Mucosa of gallbladder (tissue), 1 donor: ENCODE measurements at regions not wholly inside any gene's neighbourhood (a gene's known extent, or its start where the extent isn't known, plus 50 kb on each side); places are given as distances from the start of the nearest gene placed in this dataset.
"Not testable (repeated sequence)": the region's sequence is repeated elsewhere in the genome, so short reads cannot be mapped to it uniquely, and the experiment has no call there.

Experiments
- DNase-seq: peaks from one replicate; pipeline ENCODE4 v3.0.0-alpha.2; 2020; ENCODE audit warnings: low spot score
- donor health status: DM: no; HTN: no; CAD: no.

DNA sequence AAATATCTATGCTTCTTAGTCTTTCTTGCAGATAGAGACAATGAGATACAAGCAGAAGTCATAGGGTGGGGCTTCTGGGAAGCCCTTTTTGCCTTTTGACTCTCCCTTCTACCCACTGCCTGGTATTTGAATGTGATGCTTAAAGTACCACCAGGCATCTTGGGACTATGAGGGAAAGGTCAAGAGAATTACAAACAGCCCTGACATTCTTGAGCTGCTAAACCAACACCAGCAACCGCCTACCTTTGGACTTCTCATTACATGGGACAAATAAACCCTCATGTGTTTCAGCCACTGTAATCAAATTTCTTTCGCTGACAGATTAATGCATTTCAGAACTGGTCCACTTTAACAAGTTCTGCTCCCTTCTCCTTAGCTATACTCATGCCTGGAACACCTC is 112.8 kb downstream of the LUZP4 start:
- no peak for DNase-seq

DNA sequence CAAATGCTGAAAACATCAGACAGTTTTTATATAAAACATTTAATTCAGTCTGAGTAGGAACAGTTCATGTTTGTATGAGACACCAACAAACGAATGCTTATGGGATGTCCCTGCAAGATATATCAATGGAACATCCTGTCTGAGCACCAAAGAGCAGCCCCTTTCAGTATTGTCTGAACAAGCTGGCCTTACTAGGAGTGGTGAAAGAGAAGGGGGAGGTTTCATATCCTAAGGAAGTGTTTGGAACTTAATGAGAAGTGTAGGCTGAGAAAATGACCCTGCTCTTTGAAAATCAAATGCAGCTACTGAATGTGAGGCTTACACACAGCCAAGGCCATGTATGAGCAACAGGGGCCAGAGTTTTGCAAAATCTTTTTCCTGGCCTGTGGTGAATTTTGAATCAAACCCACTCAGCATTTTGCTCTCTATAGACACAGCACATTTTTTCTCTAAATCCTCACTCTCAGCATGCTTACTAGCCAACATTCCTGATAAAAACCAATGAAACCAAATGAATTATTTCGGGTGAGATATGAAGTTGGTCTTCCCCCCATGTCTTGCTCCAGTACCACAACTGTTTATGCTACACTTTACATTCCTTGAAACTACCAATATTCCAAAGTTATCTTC is 119.4 kb downstream of the LUZP4 start:
- DNase-seq, result no peak

DNA sequence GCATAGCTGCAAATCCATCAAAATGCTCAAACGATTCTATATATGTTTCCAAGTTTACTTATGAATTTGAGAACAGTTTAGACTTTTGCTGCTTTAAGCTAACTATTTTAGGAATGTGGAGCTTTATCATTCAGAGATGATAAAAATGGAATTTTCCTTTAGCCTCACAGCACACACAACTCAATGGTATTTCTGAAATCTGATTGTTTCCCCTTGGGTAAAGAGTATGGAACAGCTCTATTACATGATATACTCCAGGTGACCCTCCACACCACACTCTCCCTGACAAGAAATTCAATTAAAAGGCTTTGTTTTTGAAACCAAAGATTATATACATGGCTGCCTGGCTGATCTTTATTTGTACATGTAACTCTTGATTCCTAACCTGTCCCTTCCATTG is 120.0 kb downstream of the LUZP4 start:
- DNase-seq, result no peak

DNA sequence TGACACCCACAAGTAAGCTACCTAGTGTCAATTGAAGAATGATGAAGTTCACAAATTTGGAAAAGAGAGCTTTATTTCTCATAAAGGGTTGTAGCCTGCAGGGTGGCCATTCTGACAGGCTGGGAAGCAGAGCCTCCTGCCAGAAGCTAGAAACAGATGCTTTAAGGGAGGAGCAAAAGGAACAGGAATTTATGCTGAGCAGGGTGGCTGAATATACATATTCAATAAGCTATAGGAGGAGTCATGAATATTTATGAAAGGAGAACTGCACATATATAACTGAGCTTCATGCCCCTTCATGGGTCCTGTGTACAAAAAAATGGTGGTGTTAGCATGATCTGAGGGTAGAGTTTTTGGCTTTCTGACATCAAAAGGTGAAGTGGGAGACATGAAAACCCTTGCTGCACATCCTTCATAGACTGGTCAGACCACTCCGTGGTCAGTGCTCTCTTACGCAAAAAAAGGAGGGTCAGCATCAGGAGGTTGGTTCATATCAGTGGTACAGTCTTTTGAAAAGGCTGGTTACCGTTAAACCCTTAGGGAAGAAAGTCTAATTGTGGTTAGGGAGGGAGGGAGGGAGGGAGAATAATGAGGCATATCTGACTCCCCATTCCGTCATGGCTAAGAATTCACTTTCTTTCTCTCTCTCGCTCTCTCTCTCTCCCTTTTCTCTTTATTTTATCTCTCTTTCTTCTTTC is 121.4 kb downstream of the LUZP4 start:
- DNase-seq, result no peak

DNA sequence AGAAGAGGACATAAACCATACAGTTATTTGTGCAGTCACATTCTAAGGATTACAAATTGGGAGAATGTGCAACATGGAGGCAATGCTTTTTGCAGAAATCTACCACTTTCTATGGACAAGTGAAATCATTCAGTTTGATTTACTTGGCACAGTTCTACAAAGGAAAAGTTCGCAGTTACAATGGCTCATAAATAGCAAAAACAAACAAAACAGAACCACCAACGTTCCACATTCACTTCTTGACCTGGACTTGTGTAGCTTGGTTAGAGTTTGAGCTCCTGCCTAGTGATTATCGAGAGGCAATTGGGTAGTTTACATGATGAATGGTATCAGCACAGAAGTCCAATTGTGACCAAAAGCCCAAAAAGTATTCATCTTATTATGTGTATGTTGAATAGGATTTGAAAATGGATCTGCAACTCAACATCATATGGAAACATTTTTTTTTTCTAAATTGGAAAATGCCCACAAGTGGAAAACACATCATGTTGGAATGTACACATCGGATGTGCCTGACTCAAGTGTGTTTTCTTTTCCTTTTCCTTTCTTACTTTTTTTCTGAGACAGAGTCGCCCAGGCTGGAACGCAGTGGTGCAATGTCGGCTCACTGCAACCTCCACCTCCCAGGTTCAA is 123.8 kb downstream of the LUZP4 start:
- DNase-seq, result no peak

DNA sequence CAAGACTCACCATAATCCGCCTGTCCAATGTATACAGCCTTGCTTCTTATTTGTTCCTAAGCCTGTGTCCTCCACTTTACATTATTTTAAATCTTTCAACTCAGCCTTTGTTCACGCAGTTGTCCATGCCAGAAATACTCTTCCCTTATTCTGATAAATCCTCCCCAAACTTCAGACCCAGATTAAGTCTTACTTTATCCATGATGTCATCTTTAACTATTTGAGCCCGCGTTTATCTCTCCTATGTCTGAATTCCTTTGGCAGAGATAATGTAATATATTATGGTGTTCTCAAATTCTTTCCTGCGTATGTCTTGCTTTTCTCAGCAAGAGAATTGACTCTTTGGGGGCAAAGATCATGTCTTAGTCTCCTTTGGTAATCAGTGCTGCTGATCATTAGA is 129.6 kb downstream of the LUZP4 start:
- no peak for DNase-seq

DNA sequence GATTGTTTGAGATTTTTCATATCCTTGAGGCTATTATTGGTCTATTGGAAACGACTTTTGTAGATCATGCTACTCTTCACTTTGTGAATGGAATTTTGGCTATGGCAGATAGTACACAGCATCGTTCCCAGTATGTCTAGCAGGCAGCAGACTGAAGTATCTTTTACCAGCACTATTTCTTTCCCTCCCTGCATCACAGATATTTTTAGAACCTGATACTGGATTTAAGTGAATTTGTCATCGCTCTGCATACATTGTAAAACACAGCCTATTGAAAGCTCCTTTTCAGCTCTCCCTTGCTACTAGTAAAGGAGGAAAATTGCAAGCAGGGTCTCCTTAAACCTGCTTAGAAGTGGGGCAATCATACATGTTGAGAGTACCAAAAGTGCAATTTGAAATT is 133.6 kb downstream of the LUZP4 start:
- DNase-seq, result no peak

DNA sequence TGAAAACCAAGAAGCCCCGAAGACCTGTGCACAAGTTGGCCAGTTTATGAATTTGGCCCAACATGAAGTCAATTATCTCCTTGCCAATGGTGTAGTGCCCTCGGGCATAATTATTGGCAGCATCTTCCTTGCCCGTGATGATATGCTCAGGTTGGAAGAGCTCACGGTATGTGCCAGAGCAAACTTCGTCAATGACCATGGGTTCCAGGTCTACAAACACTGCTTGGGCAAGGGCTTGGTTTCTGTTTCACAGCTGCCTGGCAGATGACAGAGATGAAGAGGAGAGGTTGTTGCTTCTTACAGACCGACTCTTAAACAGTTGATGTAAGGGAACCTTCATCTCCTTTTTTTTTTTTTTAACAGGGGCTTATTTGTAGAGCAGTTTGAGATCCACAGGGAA is 135.6 kb upstream of the PLS3 start:
- DNase-seq, result no peak

DNA sequence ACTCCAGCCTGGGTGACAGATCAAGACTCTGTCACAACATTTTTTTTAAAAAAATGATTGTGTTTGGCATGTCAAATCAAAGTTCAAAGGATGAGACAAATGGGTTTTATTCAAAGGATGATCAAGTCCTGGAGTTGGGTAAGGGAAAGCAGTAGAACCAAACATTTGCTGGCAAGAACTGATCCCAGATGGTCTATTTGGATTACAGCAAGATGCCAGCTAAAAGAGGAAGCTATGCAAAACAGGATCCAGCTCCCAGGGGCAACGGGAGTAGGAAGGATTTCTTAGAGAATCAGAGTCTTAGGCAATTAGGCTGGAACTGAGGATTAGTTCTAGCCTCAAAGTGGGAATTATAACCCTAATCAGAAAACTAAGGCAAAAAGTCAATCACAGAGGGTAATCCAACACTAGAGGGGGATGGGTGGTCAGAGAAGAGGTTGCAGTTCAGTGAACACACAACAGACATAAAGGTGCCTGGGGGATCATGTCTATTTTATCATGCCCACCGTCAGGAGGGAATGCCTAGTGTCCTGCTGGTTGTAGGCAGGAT is 133.0 kb upstream of the PLS3 start:
- DNase-seq, result no peak

DNA sequence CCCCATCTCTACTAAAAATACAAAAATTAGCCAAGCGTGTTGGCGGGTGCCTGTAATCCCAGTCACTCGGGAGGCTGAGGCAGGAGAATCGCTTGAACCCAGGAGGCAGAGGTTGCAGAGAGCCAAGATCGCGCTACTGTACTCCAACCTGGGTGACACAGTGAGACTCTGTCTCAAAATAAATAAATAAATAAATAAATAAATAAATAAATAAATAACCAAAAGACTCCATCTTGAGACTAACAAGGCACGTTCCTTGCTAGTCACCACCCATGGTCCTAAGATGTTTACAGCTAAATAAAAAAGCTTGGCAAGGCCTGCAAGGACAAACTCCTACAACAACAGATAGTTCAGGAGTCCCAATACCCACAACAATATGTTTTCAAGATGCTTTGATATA is 126.1 kb upstream of the PLS3 start:
- DNase-seq, result not testable (repeated sequence)

DNA sequence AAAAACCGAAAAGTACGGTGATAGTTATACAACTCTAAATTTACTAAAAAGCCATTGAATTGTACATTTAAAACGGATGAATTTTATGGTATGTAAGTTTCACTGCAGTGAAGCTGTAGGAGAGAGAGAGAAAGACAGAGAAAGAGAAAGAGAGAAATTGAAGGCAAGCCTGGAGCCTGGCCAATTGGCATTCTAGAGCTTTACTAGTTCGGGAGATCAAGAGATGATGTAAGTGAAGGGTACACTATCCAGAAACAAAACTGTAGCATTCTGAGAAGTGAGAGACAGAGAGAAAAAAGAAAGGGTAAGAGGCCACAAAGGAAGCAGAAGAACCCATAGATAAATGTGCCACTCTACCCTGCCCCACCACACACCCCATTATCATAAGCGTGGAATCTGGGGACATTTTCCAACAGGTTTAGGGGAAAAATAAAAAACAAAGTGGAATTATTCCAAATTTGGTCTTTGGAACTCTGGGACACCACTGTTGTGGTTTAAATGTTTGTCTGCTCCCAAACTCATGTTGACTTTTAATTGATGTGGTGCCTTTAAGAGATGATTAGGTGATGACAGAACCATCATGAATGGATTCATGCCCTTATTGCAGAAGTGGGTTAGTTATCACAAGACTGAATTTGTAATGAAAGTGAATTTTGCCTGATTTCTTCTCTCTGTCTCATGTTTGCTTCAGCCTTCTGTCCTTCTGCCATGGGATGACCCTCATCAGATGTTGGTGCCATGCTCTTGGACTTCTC is 123.0 kb upstream of the PLS3 start:
- DNase-seq, result no peak

DNA sequence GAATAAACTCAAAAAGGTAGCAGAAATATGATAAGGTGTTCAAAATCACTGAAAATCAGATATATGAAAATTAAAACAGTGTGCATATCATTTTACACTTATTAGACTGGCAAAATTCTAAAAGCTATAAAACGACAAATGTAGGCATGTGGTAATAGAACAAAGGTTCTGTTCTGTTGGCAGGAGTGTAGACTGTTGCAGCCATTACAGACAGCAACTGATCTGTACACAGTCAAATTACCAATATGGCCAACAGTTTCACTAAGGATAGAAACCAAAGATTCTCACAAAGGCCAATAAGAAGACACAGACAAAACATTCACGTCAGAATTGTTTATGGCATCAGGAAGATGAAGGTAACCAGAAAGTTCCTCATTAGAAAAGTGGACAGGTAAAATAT is 112.8 kb upstream of the PLS3 start:
- DNase-seq, result no peak

DNA sequence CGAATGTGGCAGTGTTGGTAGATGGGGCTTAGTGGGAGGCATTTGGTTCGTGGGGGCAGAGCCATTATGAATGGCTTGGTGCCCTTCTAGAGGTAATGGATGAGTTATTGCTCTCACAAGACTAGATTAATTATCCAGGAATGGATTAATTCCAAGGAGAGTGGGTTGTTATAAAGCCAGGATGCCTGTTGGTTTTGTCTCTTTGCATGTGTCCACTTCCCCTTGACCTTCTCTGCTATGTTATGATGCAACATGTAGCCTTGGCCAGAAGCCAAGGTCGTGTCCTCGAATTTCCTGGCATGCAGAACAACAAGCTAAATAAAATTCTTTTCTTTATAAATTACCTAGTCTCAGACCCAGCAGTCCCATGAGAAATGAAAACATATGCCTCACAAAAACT is 111.2 kb upstream of the PLS3 start:
- DNase-seq, result peak; percentile 57

DNA sequence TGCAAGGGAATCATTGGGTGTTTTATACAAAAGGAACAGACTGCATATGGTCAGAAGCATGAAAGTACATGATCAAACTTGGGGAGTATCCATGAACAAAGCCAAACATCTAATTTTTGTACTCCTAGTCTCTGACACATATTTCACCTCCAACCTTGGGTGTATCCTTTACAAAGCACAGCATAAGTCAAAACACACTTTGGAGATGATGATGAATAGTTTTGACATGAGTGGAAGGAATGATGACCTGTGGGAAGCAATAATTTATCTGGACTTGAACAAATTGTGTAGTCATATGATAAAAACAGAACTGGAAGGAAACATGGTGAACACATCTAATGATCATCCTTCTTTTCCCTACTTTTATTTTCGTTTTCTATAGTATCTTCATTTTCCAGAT is 108.7 kb upstream of the PLS3 start:
- DNase-seq, result no peak

DNA sequence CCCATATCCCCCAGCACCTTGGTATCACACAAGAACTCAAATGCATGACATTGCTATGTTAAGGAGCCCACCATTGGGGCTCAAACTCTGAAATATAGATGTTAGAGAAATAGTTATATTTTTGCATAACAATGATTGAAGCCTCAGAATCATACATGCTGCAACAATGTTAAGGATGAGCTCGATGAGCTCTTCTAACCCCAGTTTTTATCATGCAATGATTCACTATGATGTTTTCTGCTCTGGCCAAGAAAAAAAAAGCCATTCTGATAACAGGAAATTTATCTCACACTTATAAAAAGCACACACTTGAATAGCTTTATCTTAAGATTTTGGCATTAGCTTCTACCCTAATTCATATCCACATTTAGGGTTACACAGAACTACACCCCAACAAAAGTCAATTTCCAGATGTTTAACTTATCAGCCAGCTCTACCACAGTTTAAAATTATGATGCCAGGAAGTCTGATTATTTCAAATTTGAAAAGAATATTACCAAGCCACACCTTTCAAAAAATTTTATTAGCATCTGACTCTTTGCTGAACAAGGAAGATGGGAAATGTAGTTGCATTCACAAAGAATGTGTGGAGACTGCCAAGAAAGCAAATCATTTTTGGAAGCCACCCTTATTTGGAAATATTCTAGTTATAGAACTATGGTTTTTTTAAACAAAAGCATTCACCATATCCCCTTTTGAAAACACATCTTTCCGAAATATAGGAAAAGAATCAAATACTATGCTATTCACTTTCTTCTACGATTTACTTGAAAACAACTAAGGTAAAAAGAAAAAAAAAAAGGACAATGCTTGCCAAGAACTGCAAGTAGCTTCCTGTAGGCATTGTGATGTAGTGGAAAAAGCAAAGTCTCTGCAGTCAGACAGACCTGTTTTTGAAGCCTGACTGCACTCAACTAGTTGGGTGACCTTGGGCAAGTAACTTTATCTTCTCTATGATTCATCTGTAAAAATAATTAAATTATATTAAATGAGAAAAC is 100.8 kb upstream of the PLS3 start:
- no peak for DNase-seq

DNA sequence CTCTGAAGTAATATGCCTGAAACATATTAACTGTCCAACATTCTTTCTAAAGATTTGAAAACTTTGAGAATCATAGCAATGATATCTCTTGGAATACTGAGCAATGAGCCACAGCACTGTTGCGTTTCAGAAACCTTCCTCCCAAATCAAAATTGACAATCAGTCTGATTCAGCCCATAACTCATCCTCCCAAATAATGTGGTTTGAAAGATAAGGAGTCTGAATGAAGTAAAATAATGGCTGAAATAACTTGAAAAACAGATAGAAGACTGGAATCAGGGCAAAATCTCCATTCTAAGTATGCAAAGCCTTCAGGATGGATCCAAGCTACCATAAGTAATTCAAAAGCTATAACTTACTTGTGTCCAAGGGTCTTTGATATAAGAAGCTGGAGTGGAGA is 98.6 kb upstream of the PLS3 start:
- no peak for DNase-seq

DNA sequence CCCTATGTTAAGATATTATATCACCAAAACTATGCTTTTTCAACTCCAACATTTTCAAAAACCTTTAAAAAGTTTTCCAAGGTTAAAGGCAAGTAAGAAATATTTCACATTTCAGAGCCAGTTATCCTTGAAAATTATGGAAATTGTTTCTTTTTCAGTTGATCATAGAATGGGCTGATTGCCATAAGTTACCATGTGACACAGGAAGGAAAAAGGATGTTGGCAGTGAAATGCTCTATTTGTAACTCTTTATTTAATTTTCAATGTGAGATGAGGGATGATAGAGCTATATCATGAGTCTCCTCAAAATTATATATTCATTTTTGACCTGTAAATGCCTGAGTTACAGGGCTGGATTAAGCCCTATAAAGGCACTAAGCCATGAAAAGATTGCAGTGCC is 93.0 kb upstream of the PLS3 start:
- DNase-seq, result no peak

DNA sequence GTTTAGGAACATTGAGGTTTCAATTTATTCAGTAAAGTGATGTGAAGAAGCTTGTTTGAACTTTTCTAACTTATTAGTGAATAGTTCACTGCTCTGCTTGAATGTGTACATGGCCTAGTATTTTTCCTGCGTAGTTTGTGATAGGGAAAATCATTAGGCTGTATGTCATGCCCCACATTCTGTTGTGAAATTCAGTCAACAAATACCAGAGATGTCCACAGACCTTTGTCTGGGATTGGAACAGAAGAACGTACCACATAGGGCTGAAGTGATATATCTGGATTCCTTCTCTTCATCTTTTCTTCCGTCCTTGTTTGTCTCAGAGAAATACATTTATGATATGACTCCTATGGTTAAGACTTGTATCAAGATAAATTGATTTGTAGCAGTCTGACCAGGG is 88.8 kb upstream of the PLS3 start:
- no peak for DNase-seq

DNA sequence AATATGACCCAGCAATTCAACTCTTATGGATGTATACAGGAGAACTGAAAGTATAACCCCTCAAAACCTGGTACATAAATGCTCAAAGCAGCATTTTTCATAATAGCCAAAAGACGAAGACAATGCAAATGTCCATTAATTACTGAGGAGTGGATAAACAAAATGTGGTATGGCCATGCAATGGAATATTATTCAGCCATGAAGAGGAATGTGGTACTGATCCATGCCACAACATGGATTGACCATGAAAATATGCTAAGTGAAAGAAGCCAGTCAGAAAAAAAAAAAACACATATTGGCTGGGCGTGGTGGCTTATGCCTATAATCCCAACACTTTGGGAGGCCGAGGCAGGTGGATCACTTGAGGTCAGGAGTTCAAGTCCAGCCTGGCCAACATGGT is 74.5 kb upstream of the PLS3 start:
- no peak for DNase-seq

DNA sequence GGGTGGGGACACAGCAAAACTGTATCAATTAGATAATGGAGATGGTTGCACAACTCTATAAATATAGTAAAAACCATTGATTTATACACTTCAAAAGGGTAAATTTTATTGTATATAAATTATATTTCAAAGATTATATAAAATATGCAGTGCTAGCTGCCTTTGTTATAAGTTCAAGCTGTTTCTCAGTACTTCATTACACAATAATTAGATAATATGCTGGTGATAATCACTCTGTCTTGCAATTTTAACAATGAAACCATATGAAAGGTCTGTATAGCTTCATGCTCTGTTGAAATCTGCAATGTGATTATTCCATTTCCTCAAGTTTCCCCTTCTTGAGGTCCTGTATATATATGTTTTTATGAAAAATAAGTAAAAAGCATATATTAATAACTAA is 73.4 kb upstream of the PLS3 start:
- DNase-seq, result no peak

DNA sequence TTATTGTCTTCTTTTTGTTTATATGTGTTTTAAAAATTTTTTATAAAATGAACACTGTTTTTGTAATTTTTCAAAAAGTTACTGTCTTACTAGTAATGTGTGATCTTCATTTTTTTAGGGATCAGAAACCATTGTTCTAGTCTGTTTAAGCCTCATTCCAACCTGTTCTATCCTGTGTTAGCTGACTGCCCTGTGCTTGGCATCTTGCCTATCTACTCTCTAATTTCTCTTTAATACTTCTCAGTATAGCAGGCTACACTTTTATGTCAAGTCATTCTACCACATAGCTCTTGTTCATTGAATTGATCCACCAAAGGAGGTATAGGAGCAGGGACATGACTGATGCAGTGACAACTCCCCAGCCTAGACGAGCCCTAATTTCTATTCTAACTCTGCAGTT is 70.2 kb upstream of the PLS3 start:
- no peak for DNase-seq
